DND-41 (cell line): ENCODE measurements at regions not wholly inside any gene's neighbourhood (a gene's known extent, or its start where the extent isn't known, plus 50 kb on each side); places are given as distances from the start of the nearest gene placed in this dataset.

Source experiments
- ATAC-seq: fragments of 200-7000 bp; cut with Tn5 transposase; 3 replicates; pipeline ENCODE4 v1.9.1; 2021; ENCODE audit warnings: low read depth; ENCODE audit not compliant: insufficient read depth
- DNase-seq: peaks from one replicate; pipeline ENCODE4 v3.0.0-alpha.2; 2020
- H2AFZ ChIP-seq: 2 replicates; pipeline ENCODE4 v1.6.0; 2012; ENCODE audit warnings: low read depth, low read length
- H3K27ac ChIP-seq: 2 replicates; pipeline ENCODE4 v1.5.1; 2012; ENCODE audit warnings: low read length, inconsistent platforms
- H3K27me3 ChIP-seq: fragments of 200-600 bp; sonication (generic); 2 replicates; pipeline ENCODE4 v1.6.0; 2012; ENCODE audit warnings: low read length, mild to moderate bottlenecking, inconsistent platforms; ENCODE audit not compliant: insufficient read depth, poor library complexity
- H3K36me3 ChIP-seq: 2 replicates; pipeline ENCODE4 v1.5.1; 2012; ENCODE audit warnings: low read length, inconsistent platforms; ENCODE audit not compliant: insufficient read depth
- H3K4me1 ChIP-seq: 2 replicates; pipeline ENCODE4 v1.5.1; 2012; ENCODE audit warnings: mild to moderate bottlenecking, low read length; ENCODE audit not compliant: insufficient read depth
- H3K4me2 ChIP-seq: 2 replicates; pipeline ENCODE4 v1.6.0; 2012; ENCODE audit warnings: mild to moderate bottlenecking, moderate library complexity, low read length, inconsistent platforms; ENCODE audit not compliant: insufficient read depth
- H3K4me3 ChIP-seq, 2 experiments: fragments of 200-600 bp in 1 of 2; shearing (Covaris generic) in 1 of 2; 2 replicates each; pipeline ENCODE4 v1.5.1; 2012 to 2016; ENCODE audit warnings: inconsistent platforms in 2 of 2, low read length in 2 of 2, mild to moderate bottlenecking in 2 of 2, low read depth in 1 of 2, moderate library complexity in 1 of 2
- H3K79me2 ChIP-seq: 2 replicates; pipeline ENCODE4 v1.6.0; 2012; ENCODE audit warnings: low read length, inconsistent platforms; ENCODE audit not compliant: insufficient read depth
- H3K9ac ChIP-seq: 2 replicates; pipeline ENCODE4 v1.6.0; 2012; ENCODE audit warnings: low read depth, mild to moderate bottlenecking, inconsistent platforms, low read length, moderate library complexity
- H3K9me3 ChIP-seq: 2 replicates; pipeline ENCODE4 v1.5.1; 2012; ENCODE audit warnings: low read length, moderate library complexity, mild to moderate bottlenecking, inconsistent platforms; ENCODE audit not compliant: insufficient read depth, severe bottlenecking
- H4K20me1 ChIP-seq: 2 replicates; pipeline ENCODE4 v1.6.0; 2012; ENCODE audit warnings: low read length; ENCODE audit not compliant: insufficient read depth
- EZH2 ChIP-seq: IDR thresholded peaks from 3 replicates; pipeline ENCODE4 v1.6.1; 2012; ENCODE audit warnings: borderline replicate concordance, low read depth, mild to moderate bottlenecking, moderate library complexity, low read length, inconsistent platforms; ENCODE audit not compliant: severe bottlenecking
- TF ChIP-seq, protein P1 (sequence below): IDR thresholded peaks from 2 replicates; pipeline ENCODE4 v1.5.1; 2012; ENCODE audit warnings: borderline replicate concordance, low read length, moderate library complexity, mild to moderate bottlenecking; ENCODE audit not compliant: poor library complexity, severe bottlenecking; ENCODE audit errors: extremely low read depth

DNA sequence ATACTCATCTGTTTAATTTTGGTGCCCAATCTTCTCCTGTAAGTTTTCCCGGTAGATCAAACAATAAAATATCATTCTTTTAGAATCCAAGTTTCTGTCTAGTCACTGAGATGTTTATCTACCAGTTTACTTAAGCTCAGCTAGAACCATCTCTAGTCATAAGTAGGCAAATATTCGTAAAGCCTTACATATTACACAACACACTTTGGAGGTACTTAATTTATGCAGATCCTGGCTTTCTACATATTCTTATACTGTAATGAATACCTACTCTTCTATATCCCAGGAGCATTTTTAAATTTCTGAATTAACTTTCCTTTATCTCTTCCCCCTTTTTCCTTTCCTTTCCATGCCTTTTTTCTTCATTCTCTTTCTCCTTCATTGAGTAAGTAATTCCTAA is 185.9 kb upstream of the ZBTB20 start:
- TF ChIP-seq, protein P1, sequence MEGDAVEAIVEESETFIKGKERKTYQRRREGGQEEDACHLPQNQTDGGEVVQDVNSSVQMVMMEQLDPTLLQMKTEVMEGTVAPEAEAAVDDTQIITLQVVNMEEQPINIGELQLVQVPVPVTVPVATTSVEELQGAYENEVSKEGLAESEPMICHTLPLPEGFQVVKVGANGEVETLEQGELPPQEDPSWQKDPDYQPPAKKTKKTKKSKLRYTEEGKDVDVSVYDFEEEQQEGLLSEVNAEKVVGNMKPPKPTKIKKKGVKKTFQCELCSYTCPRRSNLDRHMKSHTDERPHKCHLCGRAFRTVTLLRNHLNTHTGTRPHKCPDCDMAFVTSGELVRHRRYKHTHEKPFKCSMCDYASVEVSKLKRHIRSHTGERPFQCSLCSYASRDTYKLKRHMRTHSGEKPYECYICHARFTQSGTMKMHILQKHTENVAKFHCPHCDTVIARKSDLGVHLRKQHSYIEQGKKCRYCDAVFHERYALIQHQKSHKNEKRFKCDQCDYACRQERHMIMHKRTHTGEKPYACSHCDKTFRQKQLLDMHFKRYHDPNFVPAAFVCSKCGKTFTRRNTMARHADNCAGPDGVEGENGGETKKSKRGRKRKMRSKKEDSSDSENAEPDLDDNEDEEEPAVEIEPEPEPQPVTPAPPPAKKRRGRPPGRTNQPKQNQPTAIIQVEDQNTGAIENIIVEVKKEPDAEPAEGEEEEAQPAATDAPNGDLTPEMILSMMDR: no peak
- no peak for TF ChIP-seq EZH2
- ATAC-seq: no peak
- H4K20me1 ChIP-seq: no peaks in the 10 kb centered on the region

GRCh38 chr3:115336836-115337235 is 189.7 kb upstream of the ZBTB20 start:
- Histone ChIP-seq H3K4me3 (no peak overlapping the region), H4K20me1 (no peaks in the 10 kb centered on the region), H3K4me1 (no peaks in the 10 kb centered on the region), H2AFZ (no peak overlapping the region), H3K79me2 (no peaks in the 10 kb centered on the region), H3K27me3 (no peaks in the 10 kb centered on the region), H3K9me3 (no peaks in the 10 kb centered on the region), H3K9ac (no peak overlapping the region), H3K4me2 (no peak overlapping the region), H3K36me3 (no peaks in the 10 kb centered on the region), H3K27ac (no peak overlapping the region)
- TF ChIP-seq EZH2: no peak
- TF ChIP-seq, protein P1: no peak
- no peak for ATAC-seq
- DNase-seq: no peak

More for the DNA sequence above, 185.9 kb upstream of the ZBTB20 start:
- Histone ChIP-seq H3K4me3 (no peak overlapping the region), H3K27ac (no peak overlapping the region), H3K4me1 (no peaks in the 10 kb centered on the region), H3K36me3 (no peaks in the 10 kb centered on the region), H3K79me2 (no peaks in the 10 kb centered on the region), H3K27me3 (no peaks in the 10 kb centered on the region), H3K4me2 (no peak overlapping the region), H3K9ac (no peak overlapping the region), H3K9me3 (no peaks in the 10 kb centered on the region), H2AFZ (no peak overlapping the region)
- DNase-seq: no peak

DNA sequence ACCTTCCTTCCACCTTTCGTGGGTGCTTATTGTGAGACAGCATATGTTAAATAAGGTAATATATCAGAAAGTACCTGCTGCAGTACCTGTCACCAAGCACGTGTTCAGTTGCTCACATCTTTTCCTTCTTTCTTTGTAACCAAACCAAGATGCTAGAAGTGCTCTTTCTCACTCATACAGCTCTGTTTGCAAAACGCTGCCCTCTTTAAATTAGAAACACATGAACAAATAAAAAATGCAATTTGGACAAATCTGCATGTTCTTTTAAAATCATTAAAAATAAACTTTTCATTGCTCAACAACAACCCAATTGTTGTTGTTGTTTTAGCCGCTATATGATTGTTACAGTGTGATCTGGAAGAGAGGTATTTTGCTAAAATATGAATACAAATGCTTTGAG is 193.5 kb upstream of the ZBTB20 start:
- TF ChIP-seq, protein P1: no peak
- TF ChIP-seq EZH2: no peak
- H4K20me1 ChIP-seq: no peaks in the 10 kb centered on the region
- no peak overlapping the region for H3K27ac ChIP-seq
- H3K9me3 ChIP-seq: no peaks in the 10 kb centered on the region
- no peak overlapping the region for H3K9ac ChIP-seq
- H3K36me3 ChIP-seq: no peaks in the 10 kb centered on the region
- no peaks in the 10 kb centered on the region for H3K27me3 ChIP-seq
- H3K79me2 ChIP-seq: no peaks in the 10 kb centered on the region
- no peak overlapping the region for H2AFZ ChIP-seq
- H3K4me1 ChIP-seq: no peaks in the 10 kb centered on the region
- H3K4me2 ChIP-seq: no peak overlapping the region
- no peak for ATAC-seq
- H3K4me3 ChIP-seq: no peak overlapping the region
- no peak for DNase-seq

GRCh38 chr3:115341208-115341607 is 194.1 kb upstream of the ZBTB20 start:
- no peaks in the 10 kb centered on the region for H3K9me3 ChIP-seq
- no peaks in the 10 kb centered on the region for H3K79me2 ChIP-seq
- H3K4me1 ChIP-seq: no peaks in the 10 kb centered on the region
- no peaks in the 10 kb centered on the region for H3K36me3 ChIP-seq
- H4K20me1 ChIP-seq: no peaks in the 10 kb centered on the region
- H3K4me3 ChIP-seq: no peak overlapping the region
- H3K27me3 ChIP-seq: no peaks in the 10 kb centered on the region
- DNase-seq (no peak), ATAC-seq (no peak)
- H3K27ac ChIP-seq: no peak overlapping the region
- H2AFZ ChIP-seq: no peak overlapping the region
- no peak overlapping the region for H3K4me2 ChIP-seq
- no peak overlapping the region for H3K9ac ChIP-seq
- TF ChIP-seq, protein P1: no peak
- no peak for TF ChIP-seq EZH2
